ENCODE measurements at regions not wholly inside any gene's neighbourhood (a gene's known extent, or its start where the extent isn't known, plus 50 kb on each side); places are given as distances from the start of the nearest gene placed in this dataset.

GRCh38 chr9:80934095-80934494 is 755.3 kb downstream of the TLE1 start:
- no peak for TF ChIP-seq HMGXB4 (CRISPR knock-in tag; IDR thresholded peaks at IDR 0.05)
- no peak for TF ChIP-seq SMAD4 (CRISPR knock-in tag; conservative IDR thresholded peaks at IDR 0.05)
- TF ChIP-seq NCOR1 (IDR thresholded peaks at IDR 0.05): no peak
- no peak for TF ChIP-seq ZBTB33 (CRISPR knock-in tag; IDR thresholded peaks at IDR 0.05)
- no peak for TF ChIP-seq HNRNPK (IDR thresholded peaks at IDR 0.05; ENCODE audit: low read depth, low read length, poor library complexity, severe bottlenecking)
- TF ChIP-seq POLR2A (conservative IDR thresholded peaks at IDR 0.05): no peak
- TF ChIP-seq ZNF592 (IDR thresholded peaks at IDR 0.05): no peak
- TF ChIP-seq DIDO1 (tag; IDR thresholded peaks at IDR 0.05; ENCODE audit: low read depth): no peak
- TF ChIP-seq CHD2 (IDR thresholded peaks at IDR 0.05; ENCODE audit: low read depth, low read length): no peak
